HEK293 (cell line): ENCODE measurements at regions not wholly inside any gene's neighbourhood (a gene's known extent, or its start where the extent isn't known, plus 50 kb on each side); places are given as distances from the start of the nearest gene placed in this dataset.

Experiments used
- CTCF ChIA-PET: fragments of 350-600 bp; formaldehyde crosslinking; extraction: SDS; loops from one replicate; lab custom pipeline; 2021; ENCODE audit warnings: antibody characterized with exemption; lab: Yijun Ruan, JAX
- POLR2A ChIA-PET: fragments of 300-600 bp; formaldehyde crosslinking; extraction: SDS; loops from one replicate; lab custom pipeline; 2020; ENCODE audit warnings: antibody characterized with exemption, inconsistent platforms; lab: Yijun Ruan, JAX
- H3K27ac ChIP-seq: fragments of 200-500 bp; sonication (Bioruptor generic); 2 replicates; pipeline ENCODE4 v1.5.1; 2014; ENCODE audit warnings: low read depth, low read length, control low read depth, inconsistent platforms; ENCODE audit errors: extremely low read depth
- H3K36me3 ChIP-seq, 2 experiments: fragments of 200-500 bp in 1 of 2; sonication (Bioruptor generic) in 1 of 2; 1 replicate in 1 of 2; 2 replicates in 1 of 2; pipeline ENCODE4 v1.5.1; 2014 to 2017; ENCODE audit warnings: inconsistent platforms in 2 of 2, low read length in 2 of 2; ENCODE audit not compliant: control insufficient read depth in 2 of 2, insufficient read depth in 1 of 2
- H3K4me1 ChIP-seq: fragments of 200-500 bp; sonication (Bioruptor generic); 2 replicates; pipeline ENCODE4 v1.5.1; 2014; ENCODE audit warnings: mild to moderate bottlenecking, low read length, inconsistent platforms; ENCODE audit not compliant: control insufficient read depth, insufficient read depth
- H3K4me3 ChIP-seq: 2 replicates; pipeline ENCODE4 v1.5.1; 2011; ENCODE audit warnings: low read depth, mild to moderate bottlenecking, control low read depth, low read length, moderate library complexity
- H3K9me3 ChIP-seq: fragments of 200-500 bp; sonication (Bioruptor generic); 2 replicates; pipeline ENCODE4 v1.5.1; 2014; ENCODE audit warnings: low read depth, low read length, inconsistent platforms; ENCODE audit not compliant: control insufficient read depth, insufficient read depth
- AEBP2 ChIP-seq: fragments of 450-650 bp; formaldehyde crosslinking; IDR thresholded peaks from 2 replicates; pipeline ENCODE4 v1.5.1; 2016; ENCODE audit warnings: missing biosample characterization, missing genetic modification characterization, borderline replicate concordance
- BCL11B ChIP-seq: fragments of 450-650 bp; formaldehyde crosslinking; IDR thresholded peaks from 2 replicates; pipeline ENCODE4 v1.5.1; 2016; ENCODE audit warnings: low read depth, missing biosample characterization, missing genetic modification characterization
- GLI4 ChIP-seq: fragments of 450-650 bp; formaldehyde crosslinking; IDR thresholded peaks from 2 replicates; pipeline ENCODE4 v1.5.1; 2016; ENCODE audit warnings: missing biosample characterization, missing genetic modification characterization
- GLIS1 ChIP-seq: fragments of 450-650 bp; formaldehyde crosslinking; IDR thresholded peaks from 2 replicates; pipeline ENCODE4 v1.5.1; 2016; ENCODE audit warnings: missing biosample characterization, missing genetic modification characterization
- ZBTB26 ChIP-seq: fragments of 450-650 bp; formaldehyde crosslinking; optimal IDR thresholded peaks from 2 replicates; pipeline ENCODE3; 2016; ENCODE audit warnings: missing biosample characterization, mild to moderate bottlenecking, missing genetic modification characterization
- ZFP3 ChIP-seq: fragments of 450-650 bp; formaldehyde crosslinking; IDR thresholded peaks from 2 replicates; pipeline ENCODE4 v1.5.1; 2016; ENCODE audit warnings: low read depth, missing biosample characterization, missing genetic modification characterization
- ZNF114 ChIP-seq: fragments of 450-650 bp; formaldehyde crosslinking; IDR thresholded peaks from 2 replicates; pipeline ENCODE4 v1.5.0; 2017; ENCODE audit warnings: missing biosample characterization, missing genetic modification characterization
- ZNF121 ChIP-seq: fragments of 450-650 bp; formaldehyde crosslinking; IDR thresholded peaks from 2 replicates; pipeline ENCODE4 v1.5.1; 2016; ENCODE audit warnings: missing biosample characterization, missing genetic modification characterization
- ZNF146 ChIP-seq: fragments of 450-650 bp; formaldehyde crosslinking; IDR thresholded peaks from 2 replicates; pipeline ENCODE4 v1.5.1; 2016; ENCODE audit warnings: missing biosample characterization, missing genetic modification characterization
- ZNF239 ChIP-seq: fragments of 450-650 bp; formaldehyde crosslinking; IDR thresholded peaks from 2 replicates; pipeline ENCODE4 v1.5.1; 2016; ENCODE audit warnings: missing biosample characterization, missing genetic modification characterization
- ZNF266 ChIP-seq: fragments of 450-650 bp; formaldehyde crosslinking; IDR thresholded peaks from 2 replicates; pipeline ENCODE4 v1.5.1; 2016; ENCODE audit warnings: missing biosample characterization, missing genetic modification characterization, low read depth
- ZNF280D ChIP-seq: fragments of 450-650 bp; formaldehyde crosslinking; IDR thresholded peaks from 2 replicates; pipeline ENCODE4 v1.5.1; 2016; ENCODE audit warnings: missing biosample characterization, missing genetic modification characterization
- ZNF394 ChIP-seq: fragments of 450-650 bp; formaldehyde crosslinking; IDR thresholded peaks from 2 replicates; pipeline ENCODE4 v1.5.1; 2016; ENCODE audit warnings: missing biosample characterization, missing genetic modification characterization, mild to moderate bottlenecking, moderate library complexity, borderline replicate concordance
- ZNF398 ChIP-seq: fragments of 450-650 bp; formaldehyde crosslinking; IDR thresholded peaks from 2 replicates; pipeline ENCODE4 v1.5.1; 2017; ENCODE audit warnings: missing biosample characterization, missing genetic modification characterization
- ZNF501 ChIP-seq: fragments of 450-650 bp; formaldehyde crosslinking; IDR thresholded peaks from 2 replicates; pipeline ENCODE4 v1.5.1; 2016; ENCODE audit warnings: missing biosample characterization, missing genetic modification characterization
- ZNF530 ChIP-seq: fragments of 450-650 bp; formaldehyde crosslinking; IDR thresholded peaks from 2 replicates; pipeline ENCODE4 v1.5.1; 2016; ENCODE audit warnings: low read depth, missing biosample characterization, missing genetic modification characterization
- ZNF544 ChIP-seq: fragments of 450-650 bp; formaldehyde crosslinking; IDR thresholded peaks from 2 replicates; pipeline ENCODE4 v1.5.0; 2017; ENCODE audit warnings: missing biosample characterization, missing genetic modification characterization
- ZNF571 ChIP-seq: fragments of 450-650 bp; formaldehyde crosslinking; IDR thresholded peaks from 2 replicates; pipeline ENCODE4 v1.5.0; 2017; ENCODE audit warnings: missing biosample characterization, missing genetic modification characterization
- ZNF621 ChIP-seq: fragments of 450-650 bp; formaldehyde crosslinking; IDR thresholded peaks from 2 replicates; pipeline ENCODE4 v1.5.1; 2017; ENCODE audit warnings: missing biosample characterization, missing genetic modification characterization
- ZNF658 ChIP-seq: fragments of 450-650 bp; formaldehyde crosslinking; IDR thresholded peaks from 2 replicates; pipeline ENCODE4; 2016; ENCODE audit warnings: missing biosample characterization, missing genetic modification characterization
- ZNF664 ChIP-seq: fragments of 450-650 bp; formaldehyde crosslinking; IDR thresholded peaks from 2 replicates; pipeline ENCODE4 v1.5.1; 2016; ENCODE audit warnings: missing biosample characterization, missing genetic modification characterization
- ZNF670 ChIP-seq: fragments of 450-650 bp; formaldehyde crosslinking; IDR thresholded peaks from 2 replicates; pipeline ENCODE4 v1.5.1; 2016; ENCODE audit warnings: missing biosample characterization, missing genetic modification characterization, low read depth
- ZNF677 ChIP-seq: fragments of 450-650 bp; IDR thresholded peaks from 2 replicates; pipeline ENCODE4 v1.5.0; 2018; ENCODE audit warnings: missing biosample characterization, mild to moderate bottlenecking, missing genetic modification characterization, moderate library complexity
- ZNF777 ChIP-seq: fragments of 450-650 bp; formaldehyde crosslinking; IDR thresholded peaks from 2 replicates; pipeline ENCODE4 v1.5.1; 2017; ENCODE audit warnings: missing biosample characterization, missing genetic modification characterization, borderline replicate concordance
- ZSCAN16 ChIP-seq: fragments of 450-650 bp; formaldehyde crosslinking; IDR thresholded peaks from 2 replicates; pipeline ENCODE4 v1.5.1; 2016; ENCODE audit warnings: missing biosample characterization, missing genetic modification characterization
- ZSCAN18 ChIP-seq: fragments of 450-650 bp; formaldehyde crosslinking; IDR thresholded peaks from 2 replicates; pipeline ENCODE4 v1.5.1; 2016; ENCODE audit warnings: missing biosample characterization, missing genetic modification characterization

GRCh38 chr9:71624728-71625127, 143.6 kb downstream of the CEMIP2 start (continued):
- no peak for TF ChIP-seq ZNF266 (tag by site-specific recombination)
- TF ChIP-seq ZNF121 (tag by site-specific recombination): no peak
- no peak for TF ChIP-seq GLIS1 (tag by site-specific recombination)
- no peak for TF ChIP-seq ZNF146
- TF ChIP-seq, all 188 proteins: peak for 0

GRCh38 chr9:71620746-71621145, 147.6 kb downstream of the CEMIP2 start:
- H3K27ac ChIP-seq: no peak overlapping the region
- TF ChIP-seq ZFP3 (tag by site-specific recombination) (no peak), ZBTB26 (tag by site-specific recombination) (no peak), ZNF239 (no peak), ZNF670 (tag by site-specific recombination) (no peak), ZNF544 (tag by site-specific recombination) (no peak), ZNF280D (tag by site-specific recombination) (no peak)
- no peaks in the 10 kb centered on the region for H3K4me1 ChIP-seq
- POLR2A ChIA-PET: no interaction called here
- no peaks in the 10 kb centered on the region for H3K9me3 ChIP-seq
- no peaks in the 10 kb centered on the region for H3K36me3 ChIP-seq
- no peak overlapping the region for H3K4me3 ChIP-seq
- CTCF ChIA-PET: interaction anchor here (2.8 kb wide), 1 partner anchor 16 kb away, joined by 11 read pairs; no protein-coding TSS in a partner anchor

- Histone ChIP-seq H3K27ac (no peak overlapping the region), H3K4me3 (no peak overlapping the region), H3K9me3 (no peaks in the 10 kb centered on the region), H3K36me3 (no peaks in the 10 kb centered on the region), H3K4me1 (no peaks in the 10 kb centered on the region)
- ChIA-PET CTCF (interaction anchor here (2.8 kb wide), 1 partner anchor 16 kb away, joined by 11 read pairs; no protein-coding TSS in a partner anchor), POLR2A (no interaction called here)
- TF ChIP-seq ZNF621 (tag by site-specific recombination): no peak
- TF ChIP-seq ZNF664 (tag by site-specific recombination): no peak
- no peak for TF ChIP-seq ZNF571 (tag by site-specific recombination)
- no peak for TF ChIP-seq ZNF501
- no peak for TF ChIP-seq ZNF658 (tag by site-specific recombination)
- no peak for TF ChIP-seq BCL11B (tag by site-specific recombination)
- no peak for TF ChIP-seq ZNF530
- TF ChIP-seq ZSCAN18 (tag by site-specific recombination): no peak
- no peak for TF ChIP-seq ZNF394
- TF ChIP-seq ZNF777 (tag by site-specific recombination): no peak
- no peak for TF ChIP-seq ZNF677
- TF ChIP-seq ZNF114 (tag by site-specific recombination): no peak
- no peak for TF ChIP-seq AEBP2 (tag by site-specific recombination)
- TF ChIP-seq GLI4 (tag by site-specific recombination): no peak
- TF ChIP-seq ZSCAN16 (tag by site-specific recombination): no peak
- no peak for TF ChIP-seq ZNF398
Observed at GRCh38 chr9:71620331-71620730, 148.0 kb downstream of the CEMIP2 start.
